ENCODE measurements at regions not wholly inside any gene's neighbourhood (a gene's known extent, or its start where the extent isn't known, plus 50 kb on each side); places are given as distances from the start of the nearest gene placed in this dataset.

DNA sequence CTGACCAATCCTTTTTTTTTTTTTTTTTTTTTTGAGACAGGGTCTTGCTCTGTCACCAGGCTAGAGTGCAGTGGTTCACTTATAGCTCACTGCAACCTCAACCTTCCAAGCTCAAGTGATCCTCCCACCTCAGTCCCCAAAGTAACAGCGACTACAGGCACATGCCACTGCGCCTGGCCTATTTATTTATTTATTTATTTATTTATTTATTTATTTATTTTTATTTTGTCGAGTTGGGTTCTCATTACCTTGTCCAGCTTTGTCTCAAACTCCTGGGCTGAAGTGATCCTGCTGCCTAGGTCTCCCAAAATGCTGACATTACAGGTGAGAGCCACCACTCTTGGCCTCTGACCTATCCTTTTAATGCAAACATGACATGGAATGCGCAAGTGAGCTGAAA, 124.4 kb downstream of the GXYLT1 start:
- TF ChIP-seq POLR2A (IDR thresholded peaks at IDR 0.05) = no peak
- TF ChIP-seq CTCF (IDR thresholded peaks at IDR 0.05) = no peak
